Heart right ventricle (tissue), 16 donors: ENCODE measurements at regions not wholly inside any gene's neighbourhood (a gene's known extent, or its start where the extent isn't known, plus 50 kb on each side); places are given as distances from the start of the nearest gene placed in this dataset.
A peak's percentile ranks its signal among the peaks of the same experiment; 100 is the strongest.

Source experiments
- ATAC-seq, 8 donors: fragments of 200-7000 bp; cut with Tn5 transposase; one replicate each; pipeline ENCODE4 v1.9.1; 2020; ENCODE audit warnings: mild to moderate bottlenecking in 8 of 8, moderate library complexity in 8 of 8, moderate number of reproducible peaks in 1 of 8
- DNase-seq, 2 donors: peaks; one replicate each; pipeline ENCODE4 v3.0.0-alpha.2; 2020
- H3K27ac ChIP-seq, 10 donors: fragments of 200-600 bp; sonication (generic) in 2 of 10; one replicate each; pipeline versions ENCODE4 v1.5.0 to v1.8.0; 2020 to 2022; ENCODE audit warnings: mild to moderate bottlenecking in 3 of 10
- H3K27me3 ChIP-seq, 7 donors: fragments of 200-600 bp; one replicate each; pipeline ENCODE4 v1.8.0; 2021 to 2022; ENCODE audit warnings: mild to moderate bottlenecking in 2 of 7
- H3K36me3 ChIP-seq, 9 donors: fragments of 200-600 bp; sonication (generic) in 1 of 9; one replicate each; pipeline versions ENCODE4 v1.5.0 to v1.8.0; 2020 to 2022; ENCODE audit warnings: mild to moderate bottlenecking in 2 of 9
- H3K4me1 ChIP-seq, 9 donors: fragments of 200-600 bp; sonication (generic) in 1 of 9; one replicate each; pipeline versions ENCODE4 v1.5.0 to v1.8.0; 2020 to 2022; ENCODE audit warnings: mild to moderate bottlenecking in 4 of 9
- H3K4me3 ChIP-seq, 10 donors: fragments of 200-600 bp; sonication (generic) in 2 of 10; one replicate each; pipeline versions ENCODE4 v1.5.0 to v1.8.0; 2020 to 2022; ENCODE audit warnings: mild to moderate bottlenecking in 7 of 10, moderate library complexity in 2 of 10
- H3K9me3 ChIP-seq, 11 donors: fragments of 200-600 bp in 10 of 11; sonication (generic) in 2 of 11; one replicate each; pipeline versions ENCODE4 v1.5.0 to v1.8.0; 2013 to 2022; ENCODE audit warnings: mild to moderate bottlenecking in 2 of 11, control low read depth in 1 of 11, moderate library complexity in 1 of 11
- CTCF ChIP-seq, 9 donors: fragments of 200-600 bp; sonication (generic) in 2 of 9; IDR thresholded peaks; one replicate each; pipeline versions ENCODE4 v1.5.0 to v1.8.0; 2021 to 2022; ENCODE audit warnings: antibody characterized with exemption in 9 of 9, mild to moderate bottlenecking in 5 of 9, moderate library complexity in 1 of 9
- WGBS, 2 donors: extraction: QIAGEN DNeasy Blood & Tissue Kit; methylation state at CpG; one replicate each; pipeline ENCODE4 v1.1.7; 2013; ENCODE audit warnings: inconsistent platforms in 1 of 2; 5-methylcytosine and 5-hydroxymethylcytosine counted together
- intact Hi-C, 10 donors: fragments of 100-400 bp; cut with DNase I; formaldehyde crosslinking; loops; one replicate each; pipeline versions ENCODE4 v1.11.1 to v1.14.2; 2022
- donor health status: Arrhythmogenic right ventricular cardiomyopathy.
- donor health status: ischemic (EF 13 %, LVEDD 7.1; RV severe dilation, severe dysfunction).
- donor health status: healthy with polysubstance abuse.
- donor health status: DM: no; HTN: yes; CAD: no.
- donor health status: DM: no; HTN: no; CAD: no.
- donor health status: ischemic (EF 25% LVEDD 6.9; RV normal size, moderate dysfunction).
- donor health status: ischemic (EF 25% LVEDD 5.7; RV mildly dilated, moderate dysfunction).
- donor health status: healthy.
- donor health status: DM: yes; HTN: yes; CAD: no.
- donor health status: Ischemic cardiomyopathy.
- donor health status: ischemic (EF 35%, LVEDD 5.7; RV mildly dilated, moderate dysfunction).
- donor health status: nonischemic (EF 11% LVEDD 7.7; RV severe dilation, severe dysfunction).
- donor health status: DM: yes; HTN: yes; CAD: no.
- donor health status: PGD.
- donor health status: ischemic (EF 29% LVEDD 5.4; RV normal size, mild dysfunction).
- donor health status: nonischemic (EF 23%, LVEDD 6.1; RV moderate dilation, normal function).

GRCh38 chr2:239467281-239467955 is 66.6 kb upstream of the HDAC4 start:
- 95 to 96% methylated on average over 7 of the region's 7 CpGs for WGBS, 2 donors
- no peak for ATAC-seq
- intact Hi-C loops: no loop called here
- Histone ChIP-seq H3K9me3 (no peaks in the 10 kb centered on the region), H3K27me3 (peaks cover 0 to 9% (median 0%) of the 10 kb centered on the region in 7 donors), H3K27ac (no peak overlapping the region), H3K36me3 (no peaks in the 10 kb centered on the region), H3K4me1 (peaks cover 0 to 29% (median 7%) of the 10 kb centered on the region in 9 donors), H3K4me3 (no peak overlapping the region)
- no peak for DNase-seq
- no peak for TF ChIP-seq CTCF (IDR thresholded peaks at IDR 0.05)

- H3K4me1 ChIP-seq: peaks cover 0 to 29% (median 7%) of the 10 kb centered on the region in 9 donors
- no peak overlapping the region for H3K4me3 ChIP-seq
- H3K27me3 ChIP-seq: peaks cover 0 to 9% (median 0%) of the 10 kb centered on the region in 7 donors
- no peaks in the 10 kb centered on the region for H3K9me3 ChIP-seq
- no peak for DNase-seq
- WGBS, 2 donors: 81 to 84% methylated on average over 14 of the region's 14 CpGs
- intact Hi-C loops: no loop called here
- H3K36me3 ChIP-seq: no peaks in the 10 kb centered on the region
- no peak for TF ChIP-seq CTCF (IDR thresholded peaks at IDR 0.05)
- H3K27ac ChIP-seq: no peak overlapping the region
- ATAC-seq: no peak
Observed at GRCh38 chr2:239466755-239467271, 66.0 kb upstream of the HDAC4 start.

- no peak for TF ChIP-seq CTCF (IDR thresholded peaks at IDR 0.05)
- Histone ChIP-seq H3K36me3 (no peaks in the 10 kb centered on the region), H3K27me3 (peaks cover 0 to 9% (median 0%) of the 10 kb centered on the region in 7 donors), H3K9me3 (no peaks in the 10 kb centered on the region), H3K4me3 (no peak overlapping the region), H3K27ac (peak overlapping the region in 2 of 10 donors; percentile 28 to 78), H3K4me1 (peaks cover 0 to 29% (median 7%) of the 10 kb centered on the region in 9 donors)
- no peak for ATAC-seq
- 85% methylated on average over 10 of the region's 10 CpGs for WGBS, 2 donors
- intact Hi-C loops: no loop called here
- no peak for DNase-seq
Observed at GRCh38 chr2:239466061-239466754, 65.4 kb upstream of the HDAC4 start.

GRCh38 chr2:239465017-239466001 is 64.5 kb upstream of the HDAC4 start:
- 62 to 66% methylated on average over 30 to 31 of the region's 31 CpGs for WGBS, 2 donors
- peak overlapping the region in 1 of 10 donors; percentile 20 for H3K4me3 ChIP-seq
- no peaks in the 10 kb centered on the region for H3K36me3 ChIP-seq
- intact Hi-C loops: no loop called here
- H3K27me3 ChIP-seq: peaks cover 0 to 9% (median 0%) of the 10 kb centered on the region in 7 donors
- peaks cover 0 to 29% (median 7%) of the 10 kb centered on the region in 9 donors for H3K4me1 ChIP-seq
- peak overlapping the region in 4 of 10 donors; percentile 5 to 78 (median 36) for H3K27ac ChIP-seq
- DNase-seq (peak; percentile 49 to 68), ATAC-seq (peak; percentile 67 to 92 (median 84))
- no peak for TF ChIP-seq CTCF (IDR thresholded peaks at IDR 0.05)
- no peaks in the 10 kb centered on the region for H3K9me3 ChIP-seq
